ENCODE measurements at regions not wholly inside any gene's neighbourhood (a gene's known extent, or its start where the extent isn't known, plus 50 kb on each side); places are given as distances from the start of the nearest gene placed in this dataset.

DNA sequence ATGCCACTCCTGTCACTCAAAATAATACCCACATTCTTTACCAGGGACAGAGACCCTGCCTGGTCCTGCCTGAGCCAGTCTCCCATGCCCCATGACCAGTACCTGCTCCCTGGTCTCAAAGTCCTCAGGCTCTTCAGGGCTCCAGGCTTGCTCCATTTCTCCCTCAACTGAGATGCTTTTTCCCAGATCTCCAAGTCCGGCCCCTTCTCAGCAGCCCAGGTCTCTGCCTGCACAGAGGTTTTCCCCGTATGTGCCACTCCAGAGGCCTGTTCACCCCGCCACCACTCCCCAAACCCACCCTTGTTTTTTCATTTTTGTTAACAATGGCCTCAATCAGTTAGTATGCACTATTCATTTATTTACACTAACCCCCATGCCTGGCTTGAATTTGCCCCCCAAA is 499.5 kb upstream of the MYT1L start:
- no peak overlapping the region for H3K27ac Mint-ChIP-seq
- peaks cover 10% of the 10 kb centered on the region for H3K27me3 Mint-ChIP-seq
- H3K4me1 Mint-ChIP-seq (ENCODE audit: low read depth), result no peaks in the 10 kb centered on the region
- no peak overlapping the region for H3K4me3 Mint-ChIP-seq (ENCODE audit: low read depth)
- no peaks in the 10 kb centered on the region for H3K9me3 Mint-ChIP-seq (ENCODE audit: low read depth)
- no peaks in the 10 kb centered on the region for H3K36me3 Mint-ChIP-seq (ENCODE audit: insufficient read depth)
- TF ChIP-seq, protein P1, sequence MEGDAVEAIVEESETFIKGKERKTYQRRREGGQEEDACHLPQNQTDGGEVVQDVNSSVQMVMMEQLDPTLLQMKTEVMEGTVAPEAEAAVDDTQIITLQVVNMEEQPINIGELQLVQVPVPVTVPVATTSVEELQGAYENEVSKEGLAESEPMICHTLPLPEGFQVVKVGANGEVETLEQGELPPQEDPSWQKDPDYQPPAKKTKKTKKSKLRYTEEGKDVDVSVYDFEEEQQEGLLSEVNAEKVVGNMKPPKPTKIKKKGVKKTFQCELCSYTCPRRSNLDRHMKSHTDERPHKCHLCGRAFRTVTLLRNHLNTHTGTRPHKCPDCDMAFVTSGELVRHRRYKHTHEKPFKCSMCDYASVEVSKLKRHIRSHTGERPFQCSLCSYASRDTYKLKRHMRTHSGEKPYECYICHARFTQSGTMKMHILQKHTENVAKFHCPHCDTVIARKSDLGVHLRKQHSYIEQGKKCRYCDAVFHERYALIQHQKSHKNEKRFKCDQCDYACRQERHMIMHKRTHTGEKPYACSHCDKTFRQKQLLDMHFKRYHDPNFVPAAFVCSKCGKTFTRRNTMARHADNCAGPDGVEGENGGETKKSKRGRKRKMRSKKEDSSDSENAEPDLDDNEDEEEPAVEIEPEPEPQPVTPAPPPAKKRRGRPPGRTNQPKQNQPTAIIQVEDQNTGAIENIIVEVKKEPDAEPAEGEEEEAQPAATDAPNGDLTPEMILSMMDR (IDR thresholded peaks at IDR 0.05; ENCODE audit: unreplicated experiment), result no peak
- no peak for DNase-seq (ENCODE audit: low spot score, unreplicated experiment)

DNA sequence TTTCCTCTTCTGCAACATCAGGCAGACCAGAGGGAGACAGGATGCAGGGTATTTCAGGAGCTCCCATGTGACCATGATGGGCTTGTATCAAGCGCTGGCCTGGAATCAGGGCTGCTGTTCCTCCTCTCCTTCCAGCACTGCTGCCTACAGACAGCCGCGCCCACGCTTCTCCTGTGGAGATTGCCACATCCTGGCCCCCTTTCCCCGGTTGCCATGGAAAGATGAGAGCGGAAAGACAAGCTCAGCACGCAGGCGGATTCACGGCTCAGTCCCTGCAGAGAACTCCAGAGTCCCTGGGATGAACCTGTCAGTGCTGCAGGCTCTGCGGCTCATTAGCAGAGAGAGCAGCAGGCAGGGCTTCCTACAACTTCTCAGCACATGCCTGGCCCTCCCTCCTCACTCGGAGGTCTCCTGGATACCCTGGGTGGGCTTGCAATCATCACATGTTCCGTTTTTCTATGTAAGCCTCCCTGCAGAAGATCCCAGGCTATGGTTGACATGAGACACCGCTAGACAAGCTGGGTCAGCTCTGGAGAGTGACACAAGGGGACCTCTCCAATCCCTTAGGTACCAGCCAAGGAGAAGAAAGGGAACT is 497.8 kb upstream of the MYT1L start:
- peaks cover 12% of the 10 kb centered on the region for H3K27me3 Mint-ChIP-seq
- no peak overlapping the region for H3K4me3 Mint-ChIP-seq (ENCODE audit: low read depth)
- H3K4me1 Mint-ChIP-seq (ENCODE audit: low read depth), result no peaks in the 10 kb centered on the region
- DNase-seq (ENCODE audit: low spot score, unreplicated experiment), result no peak
- no peaks in the 10 kb centered on the region for H3K36me3 Mint-ChIP-seq (ENCODE audit: insufficient read depth)
- H3K9me3 Mint-ChIP-seq (ENCODE audit: low read depth), result no peaks in the 10 kb centered on the region
- TF ChIP-seq, protein P1 (IDR thresholded peaks at IDR 0.05; ENCODE audit: unreplicated experiment), result no peak
- no peak overlapping the region for H3K27ac Mint-ChIP-seq

DNA sequence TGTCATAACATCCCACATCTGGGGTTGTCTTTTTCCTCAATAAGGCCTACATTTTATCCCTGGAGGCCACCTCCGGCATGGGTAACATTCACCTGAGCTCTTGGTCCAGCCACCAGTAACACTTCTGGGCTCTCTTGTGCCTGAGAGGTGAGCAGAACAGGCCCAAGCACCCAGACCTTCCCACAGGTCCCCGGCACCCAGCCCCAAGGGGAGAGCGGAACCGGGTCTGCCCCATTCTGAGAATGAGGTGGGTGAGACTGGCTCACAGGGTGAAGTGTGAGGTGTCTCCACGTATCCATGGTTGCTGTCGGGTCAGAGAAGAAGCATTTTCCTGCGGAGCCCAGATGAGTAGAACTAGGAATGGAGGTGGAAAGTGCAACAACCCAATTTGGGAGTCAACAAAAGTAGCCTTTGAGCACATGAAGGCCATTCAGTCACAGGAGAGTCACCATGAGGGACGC is 496.7 kb upstream of the MYT1L start:
- DNase-seq (ENCODE audit: low spot score, unreplicated experiment), result no peak
- Mint-ChIP-seq H3K36me3 (ENCODE audit: insufficient read depth) (no peaks in the 10 kb centered on the region), H3K27me3 (peaks cover 12% of the 10 kb centered on the region), H3K4me1 (ENCODE audit: low read depth) (no peaks in the 10 kb centered on the region), H3K4me3 (ENCODE audit: low read depth) (no peak overlapping the region), H3K27ac (no peak overlapping the region), H3K9me3 (ENCODE audit: low read depth) (no peaks in the 10 kb centered on the region)
- TF ChIP-seq, protein P1 (IDR thresholded peaks at IDR 0.05; ENCODE audit: unreplicated experiment), result no peak

DNA sequence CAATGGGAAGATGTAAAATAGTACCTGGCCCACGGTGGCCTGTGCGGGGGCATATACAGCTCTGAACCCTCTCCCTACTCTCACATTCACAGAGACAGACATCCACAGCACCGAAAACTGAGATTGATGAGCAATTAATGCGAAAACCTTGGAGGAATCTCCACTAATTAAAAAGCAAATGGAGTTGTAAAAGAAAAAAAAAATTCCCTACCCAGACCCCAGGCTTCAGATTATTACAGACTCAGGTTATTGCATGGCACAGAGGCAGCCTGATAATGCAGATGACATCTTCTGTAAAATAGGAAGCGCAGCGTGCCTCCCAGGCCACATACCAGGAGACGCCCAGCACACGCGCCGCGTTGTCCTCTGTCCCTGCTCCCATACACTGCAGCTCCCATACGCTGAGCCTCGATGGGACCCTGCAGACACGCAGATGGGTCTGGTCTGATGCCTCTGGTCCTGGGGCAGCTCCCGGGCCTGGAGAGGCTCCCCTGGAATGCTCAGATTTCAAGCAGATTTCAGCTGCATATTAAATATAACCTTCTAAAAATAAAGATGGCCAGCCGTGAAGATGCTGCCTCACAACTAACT is 496.1 kb upstream of the MYT1L start:
- TF ChIP-seq, protein P1 (IDR thresholded peaks at IDR 0.05; ENCODE audit: unreplicated experiment), result no peak
- Mint-ChIP-seq H3K27me3 (peaks cover 15% of the 10 kb centered on the region), H3K4me3 (ENCODE audit: low read depth) (no peak overlapping the region), H3K4me1 (ENCODE audit: low read depth) (no peaks in the 10 kb centered on the region), H3K9me3 (ENCODE audit: low read depth) (no peaks in the 10 kb centered on the region), H3K27ac (no peak overlapping the region), H3K36me3 (ENCODE audit: insufficient read depth) (no peaks in the 10 kb centered on the region)
- DNase-seq (ENCODE audit: low spot score, unreplicated experiment), result no peak

DNA sequence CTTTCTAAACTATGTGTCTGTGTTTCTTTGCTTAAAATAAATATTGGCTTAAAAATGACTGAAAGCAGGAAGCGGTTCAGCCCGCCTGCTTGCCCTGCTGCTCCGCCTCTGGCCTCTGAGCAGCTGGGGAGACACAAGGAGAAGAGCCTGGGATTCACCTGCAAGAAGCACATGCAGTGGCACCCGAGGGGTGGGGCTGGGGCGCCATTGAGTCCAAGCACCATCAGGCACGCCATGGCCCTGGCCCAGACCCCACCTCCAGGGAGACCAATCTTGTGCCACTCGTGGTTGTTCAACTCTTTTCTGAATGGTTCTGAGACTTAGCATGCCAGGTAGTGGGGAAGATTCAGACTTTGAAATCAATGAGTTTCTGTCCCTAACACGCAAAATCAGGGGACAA is 495.5 kb upstream of the MYT1L start:
- Mint-ChIP-seq H3K36me3 (ENCODE audit: insufficient read depth) (no peaks in the 10 kb centered on the region), H3K4me3 (ENCODE audit: low read depth) (no peak overlapping the region), H3K4me1 (ENCODE audit: low read depth) (no peaks in the 10 kb centered on the region), H3K27ac (no peak overlapping the region), H3K27me3 (peaks cover 15% of the 10 kb centered on the region), H3K9me3 (ENCODE audit: low read depth) (peaks cover under 1% of the 10 kb centered on the region)
- TF ChIP-seq, protein P1 (IDR thresholded peaks at IDR 0.05; ENCODE audit: unreplicated experiment), result no peak
- no peak for DNase-seq (ENCODE audit: low spot score, unreplicated experiment)

Data from progenitor cell of endocrine pancreas (in vitro differentiated cells).